MM.1S (cell line): ENCODE measurements at regions not wholly inside any gene's neighbourhood (a gene's known extent, or its start where the extent isn't known, plus 50 kb on each side); places are given as distances from the start of the nearest gene placed in this dataset.

ENCODE experiments used
- CTCF ChIP-seq: fragments of 300-600 bp; sonication (generic); IDR thresholded peaks from 2 replicates; pipeline ENCODE4 v1.5.1; 2016; ENCODE audit warnings: antibody characterized with exemption, low read length, mixed read lengths
- EZH2 ChIP-seq: fragments of 300-600 bp; sonication (generic); optimal IDR thresholded peaks from 2 replicates; pipeline ENCODE3; 2017; ENCODE audit warnings: low read depth, mild to moderate bottlenecking, antibody characterized with exemption, low read length, mixed read lengths
- EZH2phosphoT487 ChIP-seq: fragments of 300-600 bp; sonication (generic); IDR thresholded peaks from 2 replicates; pipeline ENCODE4 v1.6.1; 2018; ENCODE audit warnings: antibody characterized with exemption, low read length

GRCh38 chr9:135332979-135333748 lies 146.4 kb upstream of the PPP1R26 start:
- TF ChIP-seq CTCF (no peak), EZH2 (no peak), EZH2phosphoT487 (no peak)
